ENCODE measurements at regions not wholly inside any gene's neighbourhood (a gene's known extent, or its start where the extent isn't known, plus 50 kb on each side); places are given as distances from the start of the nearest gene placed in this dataset.

- no peak overlapping the region for H3K27ac ChIP-seq
- no peaks in the 10 kb centered on the region for H3K9me3 ChIP-seq (ENCODE audit: low read depth)
- no peaks in the 10 kb centered on the region for H3K36me3 ChIP-seq
- H3K9ac ChIP-seq: no peak overlapping the region
- Mint-ChIP-seq H3K4me1 (no peaks in the 10 kb centered on the region), H3K27ac (no peak overlapping the region), H3K9me3 (no peaks in the 10 kb centered on the region), H3K27me3 (ENCODE audit: insufficient read depth, low read depth) (no peaks in the 10 kb centered on the region), H3K4me3 (no peak overlapping the region), H3K36me3 (no peaks in the 10 kb centered on the region)
- H3K4me1 ChIP-seq: no peaks in the 10 kb centered on the region
- H3K4me2 ChIP-seq: no peak overlapping the region
- no peaks in the 10 kb centered on the region for H3K79me2 ChIP-seq (ENCODE audit: low read depth)
- no peak overlapping the region for H3K4me3 ChIP-seq
- TF ChIP-seq CTCF (IDR thresholded peaks at IDR 0.05) (no peak), EZH2phosphoT487 (IDR thresholded peaks at IDR 0.05) (no peak), EZH2 (IDR thresholded peaks at IDR 0.05) (no peak)
- H3F3A ChIP-seq (ENCODE audit: low read depth): no peaks in the 10 kb centered on the region
- H2AFZ ChIP-seq (replicated peaks): no peak overlapping the region
- H3K27me3 ChIP-seq: no peaks in the 10 kb centered on the region
- no peak for DNase-seq (ENCODE audit: low spot score)
- H4K20me1 ChIP-seq (ENCODE audit: low read depth): no peaks in the 10 kb centered on the region
Observed at GRCh38 chr3:84586427-84586826, 372.4 kb upstream of the CADM2 start.

- no peaks in the 10 kb centered on the region for H3K27me3 Mint-ChIP-seq (ENCODE audit: insufficient read depth, low read depth)
- H3K36me3 Mint-ChIP-seq: no peaks in the 10 kb centered on the region
- Histone ChIP-seq H3K36me3 (no peaks in the 10 kb centered on the region), H2AFZ (replicated peaks) (no peak overlapping the region), H4K20me1 (ENCODE audit: low read depth) (no peaks in the 10 kb centered on the region), H3K4me3 (no peak overlapping the region), H3K79me2 (ENCODE audit: low read depth) (no peaks in the 10 kb centered on the region), H3K27ac (no peak overlapping the region), H3F3A (ENCODE audit: low read depth) (no peaks in the 10 kb centered on the region), H3K27me3 (peaks cover 7% of the 10 kb centered on the region), H3K4me1 (peaks cover 9% of the 10 kb centered on the region), H3K9me3 (ENCODE audit: low read depth) (no peaks in the 10 kb centered on the region), H3K4me2 (peak overlapping the region; percentile 12), H3K9ac (no peak overlapping the region)
- peaks cover 8% of the 10 kb centered on the region for H3K4me1 Mint-ChIP-seq
- DNase-seq (ENCODE audit: low spot score): no peak
- H3K9me3 Mint-ChIP-seq: peaks cover 3% of the 10 kb centered on the region
- no peak overlapping the region for H3K4me3 Mint-ChIP-seq
- no peak overlapping the region for H3K27ac Mint-ChIP-seq
- TF ChIP-seq CTCF (IDR thresholded peaks at IDR 0.05): no peak
- no peak for TF ChIP-seq EZH2phosphoT487 (IDR thresholded peaks at IDR 0.05)
- no peak for TF ChIP-seq EZH2 (IDR thresholded peaks at IDR 0.05)
Observed at GRCh38 chr3:84600703-84601225, 358.0 kb upstream of the CADM2 start.

- H3K4me2 ChIP-seq: peak overlapping the region; percentile 12
- peak; percentile 75 for DNase-seq (ENCODE audit: low spot score)
- H2AFZ ChIP-seq (replicated peaks): no peak overlapping the region
- no peaks in the 10 kb centered on the region for H3K36me3 Mint-ChIP-seq
- peaks cover 8% of the 10 kb centered on the region for H3K4me1 Mint-ChIP-seq
- H4K20me1 ChIP-seq (ENCODE audit: low read depth): no peaks in the 10 kb centered on the region
- H3F3A ChIP-seq (ENCODE audit: low read depth): no peaks in the 10 kb centered on the region
- TF ChIP-seq CTCF (IDR thresholded peaks at IDR 0.05) (no peak), EZH2phosphoT487 (IDR thresholded peaks at IDR 0.05) (peak; percentile 84)
- H3K4me3 ChIP-seq: no peak overlapping the region
- H3K27me3 ChIP-seq: peaks cover 7% of the 10 kb centered on the region
- no peak overlapping the region for H3K27ac ChIP-seq
- H3K9me3 ChIP-seq (ENCODE audit: low read depth): no peaks in the 10 kb centered on the region
- H3K27ac Mint-ChIP-seq: no peak overlapping the region
- H3K9ac ChIP-seq: no peak overlapping the region
- H3K79me2 ChIP-seq (ENCODE audit: low read depth): no peaks in the 10 kb centered on the region
- H3K36me3 ChIP-seq: no peaks in the 10 kb centered on the region
- H3K9me3 Mint-ChIP-seq: peaks cover 3% of the 10 kb centered on the region
- H3K27me3 Mint-ChIP-seq (ENCODE audit: insufficient read depth, low read depth): no peaks in the 10 kb centered on the region
- peaks cover 9% of the 10 kb centered on the region for H3K4me1 ChIP-seq
- H3K4me3 Mint-ChIP-seq: no peak overlapping the region
Observed at GRCh38 chr3:84601303-84601702, 357.5 kb upstream of the CADM2 start.

All from neural progenitor cell (in vitro differentiated cells).